ENCODE measurements at regions not wholly inside any gene's neighbourhood (a gene's known extent, or its start where the extent isn't known, plus 50 kb on each side); places are given as distances from the start of the nearest gene placed in this dataset.

DNA sequence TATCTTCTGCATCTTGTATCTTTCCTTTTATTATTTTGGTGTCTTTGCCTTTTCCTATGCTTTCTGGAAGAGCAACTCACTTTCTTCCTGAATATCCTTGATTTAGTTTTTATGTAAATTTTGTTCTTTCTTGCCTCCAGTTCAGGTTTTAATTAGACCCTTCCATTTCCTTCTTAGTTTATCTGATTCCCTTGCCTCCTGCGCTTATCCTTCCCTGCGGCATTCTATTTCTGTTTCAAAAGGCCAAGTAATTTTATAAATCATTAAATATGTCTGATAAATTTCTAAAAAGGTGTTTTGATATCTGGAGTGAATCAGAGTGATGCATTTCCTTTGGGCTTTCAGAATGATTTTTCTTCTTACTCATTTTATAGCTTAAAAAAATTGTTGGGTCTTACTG is 167.7 kb upstream of the WDR11 start:
- ATAC-seq (no peak), DNase-seq (no peak)
- Histone ChIP-seq H3K4me1 (no peaks in the 10 kb centered on the region), H3K27ac (no peak overlapping the region), H3K36me3 (no peaks in the 10 kb centered on the region), H3K9me3 (peaks cover 0 to 7% (median under 1%) of the 10 kb centered on the region in 11 donors), H3K4me3 (no peak overlapping the region), H3K27me3 (peaks cover 0 to 8% (median 0%) of the 10 kb centered on the region in 7 donors)
- 66 to 80% methylated on average over 2 of the region's 2 CpGs for WGBS, 2 donors
- TF ChIP-seq CTCF (IDR thresholded peaks at IDR 0.05) = no peak
- intact Hi-C loops (cut with DNase I) = no loop called here

DNA sequence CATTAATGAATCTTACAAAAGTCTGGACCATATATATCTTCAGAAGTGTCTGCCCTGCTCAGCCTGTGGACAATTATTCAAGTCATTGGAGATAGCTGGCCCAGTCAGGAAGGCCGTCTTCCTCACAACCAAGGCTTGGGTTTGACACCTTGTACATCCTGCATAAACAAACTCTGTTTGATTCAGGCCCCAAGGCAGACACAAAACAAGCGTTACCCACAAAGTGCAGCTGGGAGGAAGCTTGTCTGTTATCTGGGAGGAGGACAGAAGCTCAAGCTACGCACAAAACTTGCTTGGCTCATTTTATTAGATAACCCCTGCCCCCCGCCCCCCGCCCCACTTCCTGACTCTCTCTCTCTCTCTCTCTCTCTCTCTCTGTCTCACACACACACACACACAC is 166.9 kb upstream of the WDR11 start:
- H3K4me3 ChIP-seq = no peak overlapping the region
- H3K9me3 ChIP-seq = no peaks in the 10 kb centered on the region
- ATAC-seq = no peak
- WGBS, 2 donors = 0 to 16% methylated on average over 3 to 5 of the region's 5 CpGs
- H3K27ac ChIP-seq = no peak overlapping the region
- no peak for TF ChIP-seq CTCF (IDR thresholded peaks at IDR 0.05)
- no peak for DNase-seq
- H3K4me1 ChIP-seq = no peaks in the 10 kb centered on the region
- H3K36me3 ChIP-seq = no peaks in the 10 kb centered on the region
- H3K27me3 ChIP-seq = peaks cover 0 to 8% (median 0%) of the 10 kb centered on the region in 7 donors
- intact Hi-C loops (cut with DNase I) = no loop called here

GRCh38 chr10:120685136-120685535 is 166.0 kb upstream of the WDR11 start:
- 30 to 39% methylated on average over 4 of the region's 4 CpGs for WGBS, 2 donors
- no peaks in the 10 kb centered on the region for H3K4me1 ChIP-seq
- no peak overlapping the region for H3K4me3 ChIP-seq
- H3K27ac ChIP-seq = no peak overlapping the region
- TF ChIP-seq CTCF (IDR thresholded peaks at IDR 0.05) = no peak
- H3K27me3 ChIP-seq = peaks cover 0 to 8% (median 0%) of the 10 kb centered on the region in 7 donors
- H3K9me3 ChIP-seq = no peaks in the 10 kb centered on the region
- no peak for ATAC-seq
- DNase-seq = no peak
- H3K36me3 ChIP-seq = no peaks in the 10 kb centered on the region
- intact Hi-C loops (cut with DNase I) = no loop called here

- intact Hi-C loops (cut with DNase I) = no loop called here
- no peak for TF ChIP-seq CTCF (IDR thresholded peaks at IDR 0.05)
- Histone ChIP-seq H3K4me3 (no peak overlapping the region), H3K27ac (no peak overlapping the region), H3K9me3 (peaks cover 0 to 15% (median 1%) of the 10 kb centered on the region in 11 donors), H3K36me3 (no peaks in the 10 kb centered on the region), H3K27me3 (peaks cover 0 to 8% (median 0%) of the 10 kb centered on the region in 7 donors), H3K4me1 (no peaks in the 10 kb centered on the region)
- 88 to 92% methylated on average over 1 of the region's 1 CpG for WGBS, 2 donors
- no peak for ATAC-seq
- DNase-seq = no peak
Measured at GRCh38 chr10:120688928-120689327, 162.2 kb upstream of the WDR11 start.

Measured in heart right ventricle (tissue), 16 donors.